ENCODE measurements at regions not wholly inside any gene's neighbourhood (a gene's known extent, or its start where the extent isn't known, plus 50 kb on each side); places are given as distances from the start of the nearest gene placed in this dataset.

DNA sequence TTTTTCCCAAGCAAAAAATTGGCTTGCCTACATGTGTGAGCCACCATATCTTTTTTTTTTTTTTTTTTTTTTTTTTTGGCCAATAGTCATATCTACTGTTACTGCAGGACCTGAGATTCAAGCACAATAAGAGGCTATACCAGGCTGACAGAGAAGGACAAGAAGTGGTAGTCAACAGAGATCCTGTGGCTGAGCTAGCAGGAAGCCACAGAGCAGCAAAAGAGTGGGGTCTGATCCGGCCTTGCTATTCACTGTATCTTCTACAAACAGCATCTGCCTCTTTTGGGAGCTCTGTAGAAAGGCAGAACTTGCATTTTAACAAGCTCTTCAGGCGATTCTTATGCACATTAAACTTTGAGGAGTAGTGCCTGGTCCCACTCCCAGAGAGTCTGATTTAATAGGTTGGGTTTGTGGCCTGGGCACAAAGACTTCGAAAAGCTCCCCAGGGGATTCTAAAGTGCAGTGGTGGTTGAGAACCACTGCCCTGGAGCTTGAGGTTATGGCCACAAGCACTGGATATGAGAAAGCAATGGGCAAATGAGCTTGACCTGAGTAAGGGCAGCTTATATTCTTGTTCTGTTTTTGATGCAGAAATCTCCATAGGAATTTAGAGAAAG, 162.8 kb downstream of the PIK3R1 start:
- TF ChIP-seq CTCF (IDR thresholded peaks at IDR 0.05; ENCODE audit: insufficient read depth, low read depth, low read length, missing control alignments), result no peak
- DNase-seq (ENCODE audit: low read depth), result peak; percentile 80
- no peak overlapping the region for H3K4me3 ChIP-seq (ENCODE audit: low read depth, low read length)

DNA sequence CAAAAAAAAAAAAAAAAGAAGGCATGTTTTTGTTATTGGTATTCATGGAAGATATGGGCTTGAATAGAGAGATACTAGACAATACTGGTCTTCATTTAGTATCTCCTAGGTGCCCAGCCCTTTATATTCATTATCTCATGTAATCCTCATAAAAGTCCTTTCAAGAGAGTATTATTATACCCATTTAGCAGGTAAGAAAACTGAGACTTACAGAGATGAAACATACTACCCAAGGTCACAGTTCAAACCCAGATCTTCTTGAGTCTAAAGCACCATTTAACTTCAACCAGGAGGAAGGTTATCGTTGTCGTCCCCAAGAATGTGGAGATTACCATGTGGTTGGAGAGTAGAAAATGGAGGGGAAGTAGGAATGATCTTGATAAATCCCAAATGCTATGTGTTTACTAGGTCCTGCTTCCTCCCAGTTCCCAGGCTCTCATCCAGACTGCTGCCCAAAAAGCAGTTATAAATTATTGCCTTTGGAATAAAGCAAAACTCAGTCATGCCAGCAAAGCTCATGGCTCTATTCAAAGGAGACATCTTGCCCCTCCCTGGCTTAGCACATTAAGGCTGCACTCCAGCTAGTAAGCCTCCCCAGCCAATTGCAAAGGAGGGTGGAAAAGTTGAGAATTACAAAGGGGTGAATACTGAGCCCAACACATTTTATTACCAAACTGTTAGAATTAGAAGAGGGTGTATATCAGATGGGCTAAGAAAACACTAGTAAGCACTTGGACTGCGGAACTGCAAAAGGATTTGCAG, 163.9 kb downstream of the PIK3R1 start:
- H3K4me3 ChIP-seq (ENCODE audit: low read depth, low read length), result no peak overlapping the region
- no peak for TF ChIP-seq CTCF (IDR thresholded peaks at IDR 0.05; ENCODE audit: insufficient read depth, low read depth, low read length, missing control alignments)
- no peak for DNase-seq (ENCODE audit: low read depth)

DNA sequence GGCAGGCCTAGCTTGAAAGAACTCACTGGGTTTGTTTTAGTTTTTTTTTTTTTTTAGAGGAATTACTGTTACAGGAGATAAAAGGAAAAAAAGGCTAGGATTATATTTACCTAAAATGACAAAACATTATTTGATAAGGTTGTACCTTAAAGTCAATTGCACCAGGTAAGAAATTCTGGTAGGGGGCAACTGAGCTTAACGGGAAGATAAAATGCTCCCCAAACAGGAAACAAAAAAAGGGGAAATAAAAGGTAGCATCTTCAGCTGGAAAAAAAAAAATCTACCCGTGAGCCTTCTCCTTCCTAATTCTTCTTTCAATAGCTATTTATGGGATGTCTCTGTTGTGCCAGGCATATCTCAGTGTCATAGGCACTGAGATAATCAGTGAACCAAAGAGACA, 164.5 kb downstream of the PIK3R1 start:
- H3K4me3 ChIP-seq (ENCODE audit: low read depth, low read length), result no peak overlapping the region
- TF ChIP-seq CTCF (IDR thresholded peaks at IDR 0.05; ENCODE audit: insufficient read depth, low read depth, low read length, missing control alignments), result no peak
- no peak for DNase-seq (ENCODE audit: low read depth)

DNA sequence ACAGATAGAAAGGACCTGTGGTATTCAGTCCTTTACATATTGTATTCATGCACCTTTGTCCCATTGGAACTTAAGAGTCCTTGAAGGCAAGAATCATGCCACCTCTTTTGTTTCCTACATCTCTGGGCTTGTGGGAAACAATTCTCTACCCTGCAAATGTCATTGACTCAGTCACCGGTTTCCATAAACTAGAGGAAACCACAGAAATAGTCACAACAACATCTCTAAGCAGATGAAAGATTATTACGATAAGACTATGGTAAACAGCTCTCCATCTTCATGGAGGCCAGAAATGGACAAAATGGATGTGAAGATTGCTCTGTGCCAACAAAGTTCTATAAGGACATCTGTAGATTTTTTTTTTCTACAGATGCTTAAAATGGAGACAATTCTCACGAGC, 165.5 kb downstream of the PIK3R1 start:
- H3K4me3 ChIP-seq (ENCODE audit: low read depth, low read length), result no peak overlapping the region
- no peak for DNase-seq (ENCODE audit: low read depth)
- TF ChIP-seq CTCF (IDR thresholded peaks at IDR 0.05; ENCODE audit: insufficient read depth, low read depth, low read length, missing control alignments), result no peak

DNA sequence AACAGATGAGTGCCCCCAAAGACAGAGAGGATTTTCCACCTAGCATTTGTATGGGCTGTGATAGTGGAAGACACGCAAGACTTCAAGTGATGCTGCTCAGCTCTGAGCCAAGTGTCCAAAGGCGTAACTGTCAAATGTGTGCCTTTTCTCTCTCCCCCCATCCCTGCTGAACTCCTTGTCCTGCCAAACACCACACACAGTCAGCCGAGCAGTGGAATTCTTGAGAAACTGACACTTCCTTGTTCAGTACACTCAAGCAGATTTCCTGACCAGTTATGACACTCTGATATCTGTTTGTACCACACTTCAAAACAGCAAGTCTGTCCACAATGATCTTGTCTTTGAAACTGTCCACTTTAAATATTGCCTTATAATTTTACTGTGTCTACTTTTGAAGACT, 166.4 kb downstream of the PIK3R1 start:
- no peak overlapping the region for H3K4me3 ChIP-seq (ENCODE audit: low read depth, low read length)
- no peak for DNase-seq (ENCODE audit: low read depth)
- TF ChIP-seq CTCF (IDR thresholded peaks at IDR 0.05; ENCODE audit: insufficient read depth, low read depth, low read length, missing control alignments), result no peak

DNA sequence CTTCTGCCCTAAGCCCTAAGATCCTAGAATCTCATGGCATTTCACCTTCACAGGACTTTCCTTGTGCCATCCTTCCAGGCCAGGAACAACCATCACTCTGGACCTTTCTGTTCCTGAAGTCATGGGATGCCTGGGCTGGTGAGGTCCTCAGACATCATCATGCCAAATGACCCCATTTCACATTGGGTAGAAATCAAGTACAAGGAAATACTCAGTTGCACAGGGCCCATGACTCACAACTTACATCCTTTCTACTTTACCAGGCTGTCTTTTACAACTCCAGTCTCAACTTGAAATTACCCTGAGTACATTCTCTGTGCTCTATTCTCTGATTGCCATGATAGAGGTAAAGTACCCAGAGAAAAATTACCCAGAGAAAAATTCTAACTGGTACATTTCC, 167.1 kb downstream of the PIK3R1 start:
- no peak for DNase-seq (ENCODE audit: low read depth)
- no peak overlapping the region for H3K4me3 ChIP-seq (ENCODE audit: low read depth, low read length)
- TF ChIP-seq CTCF (IDR thresholded peaks at IDR 0.05; ENCODE audit: insufficient read depth, low read depth, low read length, missing control alignments), result no peak
